CD14-positive monocyte (primary cell): ENCODE measurements at regions not wholly inside any gene's neighbourhood (a gene's known extent, or its start where the extent isn't known, plus 50 kb on each side); places are given as distances from the start of the nearest gene placed in this dataset.

Experiments
- DNase-seq, 3 donors: peaks; one replicate each; pipeline ENCODE4 v3.0.0-alpha.2; 2011 to 2022
- H2AFZ ChIP-seq: 2 replicates; pipeline ENCODE4 v1.6.0; 2012; ENCODE audit warnings: mild to moderate bottlenecking, low read depth, low read length, inconsistent platforms; ENCODE audit not compliant: insufficient read depth, poor library complexity, severe bottlenecking
- H3K27ac ChIP-seq, 2 donors: 1 replicate in 1 of 2; 2 replicates in 1 of 2; pipeline ENCODE4 v1.5.1; 2012 to 2013; ENCODE audit warnings: low read length in 2 of 2, control low read depth in 1 of 2, inconsistent platforms in 1 of 2, low read depth in 1 of 2, mild to moderate bottlenecking in 1 of 2
- H3K27me3 ChIP-seq, 2 donors: one replicate each; pipeline versions ENCODE4 v1.6.0 to v1.6.1; 2011 to 2013; ENCODE audit warnings: low read length in 2 of 2; ENCODE audit not compliant: control insufficient read depth in 2 of 2, insufficient read depth in 2 of 2
- H3K36me3 ChIP-seq, 2 donors: replicated peaks in 1 of 2; 1 replicate in 1 of 2; 2 replicates in 1 of 2; pipeline versions ENCODE4 v1.5.1 to v1.6.1; 2012 to 2013; ENCODE audit warnings: low read length in 2 of 2, control low read depth in 1 of 2, inconsistent platforms in 1 of 2, mild to moderate bottlenecking in 1 of 2; ENCODE audit not compliant: insufficient read depth in 2 of 2, control insufficient read depth in 1 of 2
- H3K4me1 ChIP-seq, 2 donors: 1 replicate in 1 of 2; 2 replicates in 1 of 2; pipeline versions ENCODE4 v1.5.1 to v1.6.1; 2012 to 2013; ENCODE audit warnings: low read length in 2 of 2, control low read depth in 1 of 2, inconsistent platforms in 1 of 2, mild to moderate bottlenecking in 1 of 2, moderate library complexity in 1 of 2; ENCODE audit not compliant: insufficient read depth in 2 of 2, control insufficient read depth in 1 of 2
- H3K4me2 ChIP-seq: replicated peaks from 2 replicates; pipeline ENCODE3; 2012; ENCODE audit warnings: low read length, moderate library complexity, mild to moderate bottlenecking; ENCODE audit not compliant: poor library complexity, severe bottlenecking; ENCODE audit errors: extremely low read depth
- H3K4me3 ChIP-seq, 3 experiments: fragments of 200-600 bp in 1 of 3; sonication (generic) in 1 of 3; replicated peaks in 1 of 3; 1 replicate in 2 of 3; 2 replicates in 1 of 3; pipeline ENCODE4 v1.5.1; 2011 to 2013; ENCODE audit warnings: low read length in 3 of 3, mild to moderate bottlenecking in 3 of 3, control low read depth in 2 of 3, low read depth in 2 of 3, inconsistent platforms in 1 of 3, moderate library complexity in 1 of 3
- H3K79me2 ChIP-seq: 2 replicates; pipeline ENCODE4 v1.6.0; 2012; ENCODE audit warnings: mild to moderate bottlenecking, control low read depth, inconsistent platforms, low read length, moderate library complexity; ENCODE audit not compliant: insufficient read depth
- H3K9ac ChIP-seq: 2 replicates; pipeline ENCODE4 v1.6.0; 2017; ENCODE audit warnings: low read length, mild to moderate bottlenecking; ENCODE audit not compliant: insufficient read depth, poor library complexity, severe bottlenecking
- H3K9me3 ChIP-seq, 2 donors: replicated peaks in 1 of 2; 1 replicate in 1 of 2; 2 replicates in 1 of 2; pipeline versions ENCODE4 v1.5.1 to v1.6.1; 2012 to 2013; ENCODE audit warnings: low read length in 2 of 2, control low read depth in 1 of 2; ENCODE audit not compliant: control insufficient read depth in 1 of 2, insufficient read depth in 1 of 2
- H4K20me1 ChIP-seq: 2 replicates; pipeline ENCODE4 v1.6.0; 2012; ENCODE audit warnings: mild to moderate bottlenecking, low read length, control low read depth, moderate library complexity; ENCODE audit not compliant: insufficient read depth
- H3K27ac Mint-ChIP-seq, 7 donors: one replicate each; pipeline ENCODE4 v1.8.0; 2020; ENCODE audit warnings: mild to moderate bottlenecking in 7 of 7, mixed read lengths in 7 of 7, moderate library complexity in 6 of 7, inconsistent platforms in 2 of 7
- H3K27me3 Mint-ChIP-seq, 3 donors: one replicate each; pipeline ENCODE4 v1.8.0; 2021 to 2022; ENCODE audit warnings: low read depth in 3 of 3, mild to moderate bottlenecking in 3 of 3, mixed read lengths in 3 of 3, moderate library complexity in 3 of 3, inconsistent platforms in 1 of 3
- H3K36me3 Mint-ChIP-seq, 2 donors: one replicate each; pipeline ENCODE4 v1.8.0; 2020; ENCODE audit warnings: mixed read lengths in 2 of 2, inconsistent platforms in 1 of 2, mild to moderate bottlenecking in 1 of 2
- H3K4me1 Mint-ChIP-seq: one replicate; pipeline ENCODE4 v1.8.0; 2020; ENCODE audit warnings: mild to moderate bottlenecking, mixed read lengths
- H3K4me3 Mint-ChIP-seq, 2 donors: one replicate each; pipeline ENCODE4 v1.8.0; 2020; ENCODE audit warnings: mild to moderate bottlenecking in 2 of 2, mixed read lengths in 2 of 2, moderate library complexity in 1 of 2
- H3K9me3 Mint-ChIP-seq, 7 donors: one replicate each; pipeline ENCODE4 v1.8.0; 2020 to 2022; ENCODE audit warnings: mixed read lengths in 7 of 7, mild to moderate bottlenecking in 6 of 7, moderate library complexity in 6 of 7, inconsistent platforms in 2 of 7
- WGBS: methylation state at CpG from one replicate; pipeline ENCODE4 v1.1.5; 2013; ENCODE audit warnings: missing lambda C conversion rate; ENCODE audit not compliant: insufficient coverage; 5-methylcytosine and 5-hydroxymethylcytosine counted together
- intact Hi-C, 2 donors: fragments of 100-400 bp; cut with micrococcal nuclease; formaldehyde crosslinking; loops; one replicate each; pipeline versions ENCODE4 v1.15.0 to v1.15.1; 2023
- TF ChIP-seq, protein P1 (sequence below): fragments of 200-600 bp; IDR thresholded peaks from one replicate; pipeline ENCODE4 v1.8.0; 2022; ENCODE audit warnings: antibody characterized with exemption, mild to moderate bottlenecking

DNA sequence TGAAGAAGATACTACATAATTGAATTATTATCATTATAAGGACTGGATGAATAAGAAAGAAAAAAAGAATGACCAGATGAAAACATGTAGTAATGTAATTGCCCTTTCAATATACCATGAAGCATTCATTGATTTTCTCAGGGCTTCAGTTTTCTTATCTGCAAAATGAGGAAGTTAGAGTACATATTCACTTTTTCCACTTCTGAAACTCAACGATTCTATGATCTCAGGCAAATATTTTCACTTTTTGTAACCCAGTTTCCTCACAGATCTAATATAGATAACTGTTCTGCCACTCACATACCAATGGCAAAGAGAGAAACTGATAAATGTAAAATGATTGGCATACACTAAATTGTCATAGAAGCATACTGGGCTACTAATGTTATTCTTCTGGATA, 856.6 kb upstream of the KLHL1 start:
- H4K20me1 ChIP-seq = no peaks in the 10 kb centered on the region
- no peaks in the 10 kb centered on the region for H3K79me2 ChIP-seq
- no peak overlapping the region for H3K9ac ChIP-seq
- Mint-ChIP-seq H3K4me3 (no peak overlapping the region), H3K27me3 (no peaks in the 10 kb centered on the region), H3K9me3 (peaks cover 0 to 2% (median 0%) of the 10 kb centered on the region in 7 donors), H3K27ac (no peak overlapping the region), H3K4me1 (no peaks in the 10 kb centered on the region), H3K36me3 (no peaks in the 10 kb centered on the region)
- H2AFZ ChIP-seq = no peak overlapping the region
- no peaks in the 10 kb centered on the region for H3K36me3 ChIP-seq
- H3K4me2 ChIP-seq = no peak overlapping the region
- no peaks in the 10 kb centered on the region for H3K9me3 ChIP-seq
- H3K4me1 ChIP-seq = no peaks in the 10 kb centered on the region
- no peak overlapping the region for H3K27ac ChIP-seq
- no peaks in the 10 kb centered on the region for H3K27me3 ChIP-seq
- DNase-seq = no peak
- intact Hi-C loops = no loop called here
- TF ChIP-seq, protein P1, sequence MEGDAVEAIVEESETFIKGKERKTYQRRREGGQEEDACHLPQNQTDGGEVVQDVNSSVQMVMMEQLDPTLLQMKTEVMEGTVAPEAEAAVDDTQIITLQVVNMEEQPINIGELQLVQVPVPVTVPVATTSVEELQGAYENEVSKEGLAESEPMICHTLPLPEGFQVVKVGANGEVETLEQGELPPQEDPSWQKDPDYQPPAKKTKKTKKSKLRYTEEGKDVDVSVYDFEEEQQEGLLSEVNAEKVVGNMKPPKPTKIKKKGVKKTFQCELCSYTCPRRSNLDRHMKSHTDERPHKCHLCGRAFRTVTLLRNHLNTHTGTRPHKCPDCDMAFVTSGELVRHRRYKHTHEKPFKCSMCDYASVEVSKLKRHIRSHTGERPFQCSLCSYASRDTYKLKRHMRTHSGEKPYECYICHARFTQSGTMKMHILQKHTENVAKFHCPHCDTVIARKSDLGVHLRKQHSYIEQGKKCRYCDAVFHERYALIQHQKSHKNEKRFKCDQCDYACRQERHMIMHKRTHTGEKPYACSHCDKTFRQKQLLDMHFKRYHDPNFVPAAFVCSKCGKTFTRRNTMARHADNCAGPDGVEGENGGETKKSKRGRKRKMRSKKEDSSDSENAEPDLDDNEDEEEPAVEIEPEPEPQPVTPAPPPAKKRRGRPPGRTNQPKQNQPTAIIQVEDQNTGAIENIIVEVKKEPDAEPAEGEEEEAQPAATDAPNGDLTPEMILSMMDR = no peak
- WGBS = no CpG with 5 or more reads among the region's 1 CpG
- no peak overlapping the region for H3K4me3 ChIP-seq

DNA sequence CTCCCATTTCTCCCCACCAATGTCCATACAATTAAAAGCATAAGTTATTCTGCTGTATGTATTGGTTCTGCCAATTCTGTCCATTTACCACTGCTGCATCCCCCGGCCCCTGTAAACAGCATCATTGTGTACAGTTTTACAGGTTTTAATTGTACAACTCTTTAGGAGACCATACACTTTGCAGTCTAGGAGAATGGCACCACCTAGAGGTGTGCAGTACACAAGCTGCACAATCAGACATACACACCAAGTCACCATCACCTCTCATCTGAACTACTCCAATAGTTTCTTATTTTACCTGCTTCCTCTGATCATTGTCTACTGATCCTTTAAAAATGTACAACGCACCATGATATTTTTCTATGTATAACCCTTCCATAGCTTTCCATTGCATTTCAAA, 855.9 kb upstream of the KLHL1 start:
- peaks cover 0 to 2% (median 0%) of the 10 kb centered on the region in 7 donors for H3K9me3 Mint-ChIP-seq
- H3K4me3 Mint-ChIP-seq = no peak overlapping the region
- no peaks in the 10 kb centered on the region for H4K20me1 ChIP-seq
- H3K9me3 ChIP-seq = no peaks in the 10 kb centered on the region
- no peaks in the 10 kb centered on the region for H3K27me3 Mint-ChIP-seq
- no peak for DNase-seq
- H3K4me1 ChIP-seq = no peaks in the 10 kb centered on the region
- no peak overlapping the region for H3K27ac ChIP-seq
- H3K79me2 ChIP-seq = no peaks in the 10 kb centered on the region
- TF ChIP-seq, protein P1 = no peak
- H3K27ac Mint-ChIP-seq = no peak overlapping the region
- no peaks in the 10 kb centered on the region for H3K4me1 Mint-ChIP-seq
- intact Hi-C loops = no loop called here
- no peaks in the 10 kb centered on the region for H3K36me3 Mint-ChIP-seq
- no peak overlapping the region for H3K4me3 ChIP-seq
- H3K36me3 ChIP-seq = no peaks in the 10 kb centered on the region
- H3K4me2 ChIP-seq = no peak overlapping the region
- no peaks in the 10 kb centered on the region for H3K27me3 ChIP-seq
- H3K9ac ChIP-seq = no peak overlapping the region
- H2AFZ ChIP-seq = no peak overlapping the region
- WGBS = 75% methylated on average over 1 of the region's 2 CpGs
